ENCODE measurements at regions not wholly inside any gene's neighbourhood (a gene's known extent, or its start where the extent isn't known, plus 50 kb on each side); places are given as distances from the start of the nearest gene placed in this dataset.

- TF ChIP-seq EZH2phosphoT487 (IDR thresholded peaks at IDR 0.05; ENCODE audit: insufficient read depth, low read depth), result no peak
- no peak for TF ChIP-seq EZH2 (IDR thresholded peaks at IDR 0.05; ENCODE audit: insufficient read depth, poor library complexity, severe bottlenecking)
Measured at GRCh38 chr2:150888337-150888736, 373.3 kb downstream of the RBM43 start.
